Thyroid gland (tissue), 4 donors: ENCODE measurements at regions not wholly inside any gene's neighbourhood (a gene's known extent, or its start where the extent isn't known, plus 50 kb on each side); places are given as distances from the start of the nearest gene placed in this dataset.

Experiments
- CTCF ChIP-seq, 6 experiments: fragments of 200-600 bp in 3 of 6; fragments of 450-650 bp in 3 of 6; sonication (generic) in 3 of 6; IDR thresholded peaks; one replicate each; pipeline ENCODE4 v1.5.1; 2016 to 2019; ENCODE audit warnings: antibody characterized with exemption in 6 of 6, mild to moderate bottlenecking in 2 of 6, inconsistent platforms in 1 of 6, moderate library complexity in 1 of 6
- POLR2A ChIP-seq, 2 donors: fragments of 450-650 bp; IDR thresholded peaks; one replicate each; pipeline ENCODE4 v1.6.1; 2017; ENCODE audit warnings: antibody characterized with exemption in 2 of 2, mild to moderate bottlenecking in 2 of 2, moderate library complexity in 1 of 2

GRCh38 chr4:12439633-12440305, 1011.1 kb upstream of the HS3ST1 start:
- TF ChIP-seq CTCF (IDR thresholded peaks at IDR 0.05) (no peak), POLR2A (IDR thresholded peaks at IDR 0.05) (no peak)
